Mesenchymal stem cell (in vitro differentiated cells and primary cell): ENCODE measurements at regions not wholly inside any gene's neighbourhood (a gene's known extent, or its start where the extent isn't known, plus 50 kb on each side); places are given as distances from the start of the nearest gene placed in this dataset.

Experiments used
- DNase-seq: peaks from one replicate; pipeline ENCODE4 v3.0.0-alpha.2; 2013
- H2AFZ ChIP-seq: one replicate; pipeline ENCODE4 v1.6.1; 2013; ENCODE audit warnings: low read depth, mild to moderate bottlenecking, control low read depth, inconsistent platforms, low read length, moderate library complexity
- H2AK5ac ChIP-seq: 2 replicates; pipeline ENCODE4 v1.6.1; 2013; ENCODE audit warnings: low read length, moderate library complexity, mild to moderate bottlenecking, inconsistent platforms; ENCODE audit not compliant: severe bottlenecking
- H2BK120ac ChIP-seq: one replicate; pipeline ENCODE4 v1.6.1; 2013; ENCODE audit warnings: low read depth, mild to moderate bottlenecking, inconsistent platforms, low read length, moderate library complexity
- H2BK12ac ChIP-seq, 2 experiments: one replicate each; pipeline ENCODE4 v1.6.1; 2013; ENCODE audit warnings: inconsistent platforms in 2 of 2, low read length in 2 of 2, mild to moderate bottlenecking in 2 of 2, moderate library complexity in 2 of 2, control low read depth in 1 of 2
- H2BK15ac ChIP-seq: one replicate; pipeline ENCODE4 v1.6.1; 2013; ENCODE audit warnings: mild to moderate bottlenecking, low read depth, inconsistent platforms; ENCODE audit not compliant: poor library complexity, severe bottlenecking
- H2BK5ac ChIP-seq: 2 replicates; pipeline ENCODE4 v1.6.1; 2013; ENCODE audit warnings: low read depth, mild to moderate bottlenecking, low read length, control low read depth, inconsistent platforms; ENCODE audit not compliant: poor library complexity, severe bottlenecking
- H3K14ac ChIP-seq, 2 experiments: one replicate each; pipeline ENCODE4 v1.6.1; 2013; ENCODE audit warnings: inconsistent platforms in 2 of 2, low read length in 2 of 2, control low read depth in 1 of 2, mild to moderate bottlenecking in 1 of 2, moderate library complexity in 1 of 2
- H3K18ac ChIP-seq, 2 experiments: one replicate each; pipeline ENCODE4 v1.6.1; 2013; ENCODE audit warnings: inconsistent platforms in 2 of 2, low read length in 2 of 2, control low read depth in 1 of 2, low read depth in 1 of 2, mild to moderate bottlenecking in 1 of 2
- H3K23ac ChIP-seq, 2 experiments: one replicate each; pipeline ENCODE4 v1.6.1; 2013; ENCODE audit warnings: inconsistent platforms in 2 of 2, low read length in 2 of 2, mild to moderate bottlenecking in 2 of 2, moderate library complexity in 2 of 2, control low read depth in 1 of 2
- H3K27ac ChIP-seq: 2 replicates; pipeline ENCODE4 v1.5.1; 2013; ENCODE audit warnings: mild to moderate bottlenecking, moderate library complexity, low read length, control low read depth, inconsistent platforms; ENCODE audit not compliant: poor library complexity, severe bottlenecking
- H3K27me3 ChIP-seq, 2 experiments: 2 replicates each; pipeline versions ENCODE4 v1.6.1 to v1.7.0; 2013; ENCODE audit warnings: low read length in 2 of 2, mild to moderate bottlenecking in 2 of 2, moderate library complexity in 2 of 2, control low read depth in 1 of 2, inconsistent platforms in 1 of 2; ENCODE audit not compliant: control insufficient read depth in 1 of 2, insufficient read depth in 1 of 2
- H3K36me3 ChIP-seq, 2 experiments: 2 replicates each; pipeline versions ENCODE4 v1.6.1 to v1.7.0; 2013; ENCODE audit warnings: low read length in 2 of 2, control low read depth in 1 of 2, inconsistent platforms in 1 of 2, low read depth in 1 of 2, mild to moderate bottlenecking in 1 of 2; ENCODE audit not compliant: insufficient read depth in 2 of 2, control insufficient read depth in 1 of 2
- H3K4ac ChIP-seq, 2 experiments: one replicate each; pipeline ENCODE4 v1.6.1; 2013; ENCODE audit warnings: inconsistent platforms in 2 of 2, low read length in 2 of 2, mild to moderate bottlenecking in 2 of 2, moderate library complexity in 2 of 2, control low read depth in 1 of 2, low read depth in 1 of 2
- H3K4me1 ChIP-seq: 2 replicates; pipeline ENCODE4 v1.6.1; 2013; ENCODE audit warnings: low read depth, low read length, control low read depth; ENCODE audit not compliant: control insufficient read depth, insufficient read depth
- H3K4me2 ChIP-seq: 2 replicates; pipeline ENCODE4 v1.6.1; 2013; ENCODE audit warnings: low read length, mild to moderate bottlenecking, inconsistent platforms; ENCODE audit not compliant: poor library complexity, severe bottlenecking
- H3K4me3 ChIP-seq, 2 experiments: 2 replicates each; pipeline versions ENCODE4 v1.5.1 to v1.7.0; 2013; ENCODE audit warnings: low read length in 2 of 2, mild to moderate bottlenecking in 2 of 2, control low read depth in 1 of 2, low read depth in 1 of 2; ENCODE audit not compliant: insufficient read depth in 1 of 2
- H3K79me1 ChIP-seq: replicated peaks from 2 replicates; pipeline ENCODE4 v1.6.1; 2013; ENCODE audit warnings: mild to moderate bottlenecking, control low read depth, low read length, inconsistent platforms; ENCODE audit not compliant: poor library complexity, severe bottlenecking
- H3K9ac ChIP-seq: 2 replicates; pipeline ENCODE4 v1.7.0; 2013; ENCODE audit warnings: mild to moderate bottlenecking, low read length, moderate library complexity
- H3K9me3 ChIP-seq: 2 replicates; pipeline ENCODE4 v1.7.0; 2013; ENCODE audit warnings: mild to moderate bottlenecking, low read length; ENCODE audit not compliant: control insufficient read depth
- H4K8ac ChIP-seq: one replicate; pipeline ENCODE4 v1.6.1; 2013; ENCODE audit warnings: inconsistent platforms, mild to moderate bottlenecking, low read length, moderate library complexity
- H4K91ac ChIP-seq: one replicate; pipeline ENCODE4 v1.6.1; 2013; ENCODE audit warnings: mild to moderate bottlenecking, low read length, inconsistent platforms
- WGBS: methylation state at CpG from one replicate; pipeline ENCODE4 v1.1.7; 2013; ENCODE audit warnings: mixed read lengths; 5-methylcytosine and 5-hydroxymethylcytosine counted together

- no peak overlapping the region for H2BK120ac ChIP-seq
- DNase-seq, result no peak
- no peaks in the 10 kb centered on the region for H3K36me3 ChIP-seq
- no peak overlapping the region for H3K23ac ChIP-seq
- no peaks in the 10 kb centered on the region for H3K79me1 ChIP-seq
- H3K14ac ChIP-seq, result no peak overlapping the region
- H3K27me3 ChIP-seq, result no peaks in the 10 kb centered on the region
- H3K4me2 ChIP-seq, result no peak overlapping the region
- H3K4me1 ChIP-seq, result no peaks in the 10 kb centered on the region
- H4K8ac ChIP-seq, result no peak overlapping the region
- H2BK15ac ChIP-seq, result no peak overlapping the region
- no peak overlapping the region for H3K4me3 ChIP-seq
- no peak overlapping the region for H3K9ac ChIP-seq
- no peak overlapping the region for H2BK5ac ChIP-seq
- H4K91ac ChIP-seq, result no peak overlapping the region
- no peak overlapping the region for H3K18ac ChIP-seq
- no peak overlapping the region for H2AFZ ChIP-seq
- no peak overlapping the region for H2BK12ac ChIP-seq
- no peak overlapping the region for H2AK5ac ChIP-seq
- no peak overlapping the region for H3K4ac ChIP-seq
- H3K9me3 ChIP-seq, result peaks cover 5% of the 10 kb centered on the region
- no peak overlapping the region for H3K27ac ChIP-seq
- WGBS, result 54% methylated on average over 1 of the region's 2 CpGs
Measured at GRCh38 chr4:14337892-14338584, 664.2 kb upstream of the CPEB2 start.

GRCh38 chr4:14338585-14339265 is 663.6 kb upstream of the CPEB2 start:
- Histone ChIP-seq H4K91ac (no peak overlapping the region), H3K36me3 (no peaks in the 10 kb centered on the region), H2BK15ac (no peak overlapping the region), H3K4me1 (no peaks in the 10 kb centered on the region), H3K9me3 (peaks cover 5% of the 10 kb centered on the region), H3K27me3 (no peaks in the 10 kb centered on the region), H2BK120ac (no peak overlapping the region), H2AK5ac (no peak overlapping the region), H2BK12ac (no peak overlapping the region), H3K4me2 (no peak overlapping the region), H3K18ac (no peak overlapping the region), H3K4me3 (no peak overlapping the region), H3K23ac (no peak overlapping the region), H3K27ac (no peak overlapping the region), H3K9ac (no peak overlapping the region), H4K8ac (no peak overlapping the region), H2BK5ac (no peak overlapping the region), H3K79me1 (no peaks in the 10 kb centered on the region), H3K4ac (no peak overlapping the region), H2AFZ (no peak overlapping the region), H3K14ac (no peak overlapping the region)
- no peak for DNase-seq
- 76% methylated on average over 4 of the region's 4 CpGs for WGBS

GRCh38 chr4:14339715-14340114 is 662.6 kb upstream of the CPEB2 start:
- H3K4me3 ChIP-seq, result no peak overlapping the region
- H4K91ac ChIP-seq, result no peak overlapping the region
- no peak overlapping the region for H3K14ac ChIP-seq
- H3K4me2 ChIP-seq, result no peak overlapping the region
- no peaks in the 10 kb centered on the region for H3K4me1 ChIP-seq
- 86% methylated on average over 5 of the region's 5 CpGs for WGBS
- H2BK15ac ChIP-seq, result no peak overlapping the region
- no peak overlapping the region for H2BK120ac ChIP-seq
- H3K9ac ChIP-seq, result no peak overlapping the region
- no peak overlapping the region for H2AFZ ChIP-seq
- H3K27ac ChIP-seq, result no peak overlapping the region
- H3K27me3 ChIP-seq, result no peaks in the 10 kb centered on the region
- no peak overlapping the region for H3K18ac ChIP-seq
- H3K36me3 ChIP-seq, result no peaks in the 10 kb centered on the region
- no peak overlapping the region for H3K23ac ChIP-seq
- no peak overlapping the region for H4K8ac ChIP-seq
- H3K79me1 ChIP-seq, result no peaks in the 10 kb centered on the region
- DNase-seq, result no peak
- no peak overlapping the region for H3K4ac ChIP-seq
- H2BK12ac ChIP-seq, result no peak overlapping the region
- H2AK5ac ChIP-seq, result no peak overlapping the region
- H3K9me3 ChIP-seq, result no peaks in the 10 kb centered on the region
- no peak overlapping the region for H2BK5ac ChIP-seq

GRCh38 chr4:14340321-14340720 is 662.0 kb upstream of the CPEB2 start:
- Histone ChIP-seq H3K9ac (no peak overlapping the region), H2AFZ (no peak overlapping the region), H3K4me3 (no peak overlapping the region), H3K27ac (no peak overlapping the region), H2BK5ac (no peak overlapping the region), H3K4ac (no peak overlapping the region), H4K8ac (no peak overlapping the region), H3K23ac (no peak overlapping the region), H3K14ac (no peak overlapping the region), H3K9me3 (no peaks in the 10 kb centered on the region), H3K36me3 (no peaks in the 10 kb centered on the region), H2BK12ac (no peak overlapping the region), H2AK5ac (no peak overlapping the region), H3K18ac (no peak overlapping the region), H3K4me2 (no peak overlapping the region), H4K91ac (no peak overlapping the region), H2BK15ac (no peak overlapping the region), H3K27me3 (no peaks in the 10 kb centered on the region), H2BK120ac (no peak overlapping the region), H3K79me1 (no peaks in the 10 kb centered on the region), H3K4me1 (no peaks in the 10 kb centered on the region)
- no peak for DNase-seq
- WGBS, result 74% methylated on average over 3 of the region's 4 CpGs
